Endodermal cell (in vitro differentiated cells): ENCODE measurements at regions not wholly inside any gene's neighbourhood (a gene's known extent, or its start where the extent isn't known, plus 50 kb on each side); places are given as distances from the start of the nearest gene placed in this dataset.
"Not testable (repeated sequence)": the region's sequence is repeated elsewhere in the genome, so short reads cannot be mapped to it uniquely, and the experiment has no call there.

Source experiments
- DNase-seq: peaks from one replicate; pipeline ENCODE4 v3.0.0-alpha.2; 2017
- H3K27ac ChIP-seq: 2 replicates; pipeline ENCODE4 v1.5.1; 2013; ENCODE audit warnings: mild to moderate bottlenecking, low read depth, low read length, moderate library complexity
- H3K27me3 ChIP-seq: 2 replicates; pipeline ENCODE4 v1.6.1; 2013; ENCODE audit warnings: mild to moderate bottlenecking, low read length, moderate library complexity; ENCODE audit not compliant: insufficient read depth, control insufficient read depth, poor library complexity, severe bottlenecking
- H3K36me3 ChIP-seq: 2 replicates; pipeline ENCODE4 v1.7.0; 2013; ENCODE audit warnings: mild to moderate bottlenecking, low read length, moderate library complexity; ENCODE audit not compliant: control insufficient read depth, insufficient read depth
- H3K4me1 ChIP-seq: one replicate; pipeline ENCODE4 v1.7.0; 2013; ENCODE audit warnings: low read length; ENCODE audit not compliant: control insufficient read depth, insufficient read depth
- H3K4me3 ChIP-seq: 2 replicates; pipeline ENCODE4 v1.5.1; 2013; ENCODE audit warnings: mild to moderate bottlenecking, low read length, moderate library complexity
- H3K9ac ChIP-seq: 2 replicates; pipeline ENCODE4 v1.6.1; 2013; ENCODE audit warnings: mild to moderate bottlenecking, low read length, moderate library complexity; ENCODE audit not compliant: poor library complexity, severe bottlenecking; ENCODE audit errors: extremely low read depth
- H3K9me3 ChIP-seq: 2 replicates; pipeline ENCODE4 v1.6.1; 2013; ENCODE audit warnings: mild to moderate bottlenecking, low read length, moderate library complexity; ENCODE audit not compliant: control insufficient read depth
- H3K27ac Mint-ChIP-seq: 2 replicates; pipeline ENCODE4 v1.8.0; 2020; ENCODE audit warnings: mixed read lengths
- H3K27me3 Mint-ChIP-seq: 2 replicates; pipeline ENCODE4 v1.8.0; 2021; ENCODE audit warnings: mild to moderate bottlenecking, mixed read lengths; ENCODE audit not compliant: insufficient read depth
- H3K36me3 Mint-ChIP-seq: 2 replicates; pipeline ENCODE4 v1.8.0; 2020; ENCODE audit warnings: low read depth, mixed read lengths
- H3K4me1 Mint-ChIP-seq: 2 replicates; pipeline ENCODE4 v1.8.0; 2020; ENCODE audit warnings: mixed read lengths
- H3K4me3 Mint-ChIP-seq: 2 replicates; pipeline ENCODE4 v1.8.0; 2020; ENCODE audit warnings: mild to moderate bottlenecking, moderate library complexity, mixed read lengths
- H3K9me3 Mint-ChIP-seq: 2 replicates; pipeline ENCODE4 v1.8.0; 2020; ENCODE audit warnings: mild to moderate bottlenecking, mixed read lengths
- WGBS, 2 experiments: methylation state at CpG; one replicate each; pipeline versions ENCODE4 v1.1.5 to v1.1.7; 2013; ENCODE audit warnings: missing lambda C conversion rate in 2 of 2, mixed read lengths in 1 of 2; ENCODE audit not compliant: insufficient coverage in 1 of 2, insufficient read length in 1 of 2; 5-methylcytosine and 5-hydroxymethylcytosine counted together

- H3K9me3 Mint-ChIP-seq, DNase-seq, H3K36me3 ChIP-seq, H3K4me3 Mint-ChIP-seq, H3K9me3 ChIP-seq, H3K36me3 Mint-ChIP-seq, H3K4me1 Mint-ChIP-seq, H3K27me3 ChIP-seq, H3K4me3 ChIP-seq, H3K27ac Mint-ChIP-seq, H3K27ac ChIP-seq, H3K9ac ChIP-seq, H3K27me3 Mint-ChIP-seq, H3K4me1 ChIP-seq: not testable (repeated sequence)
- 87% methylated on average over 7 of the region's 14 CpGs; no CpG with 5 or more reads in 1 of the 2 experiments for WGBS, 2 experiments
Measured at GRCh38 chr9:63346310-63347048, 1938.5 kb downstream of the FOXD4L5 start.

GRCh38 chr9:63344408-63344807, 1940.6 kb downstream of the FOXD4L5 start:
- not testable (repeated sequence) for H3K4me3 Mint-ChIP-seq, H3K27ac ChIP-seq, H3K9me3 Mint-ChIP-seq, H3K9me3 ChIP-seq, H3K27me3 Mint-ChIP-seq, H3K36me3 Mint-ChIP-seq, H3K4me1 Mint-ChIP-seq, H3K4me1 ChIP-seq, H3K4me3 ChIP-seq, DNase-seq, H3K9ac ChIP-seq, H3K27me3 ChIP-seq, H3K27ac Mint-ChIP-seq, H3K36me3 ChIP-seq
- 96% methylated on average over 3 of the region's 5 CpGs; no CpG with 5 or more reads in 1 of the 2 experiments for WGBS, 2 experiments

- not testable (repeated sequence) for H3K27ac Mint-ChIP-seq, H3K9me3 ChIP-seq, H3K36me3 ChIP-seq, H3K27me3 ChIP-seq, H3K4me1 Mint-ChIP-seq, DNase-seq, H3K4me1 ChIP-seq, H3K36me3 Mint-ChIP-seq, H3K9me3 Mint-ChIP-seq, H3K27ac ChIP-seq, H3K4me3 ChIP-seq, H3K4me3 Mint-ChIP-seq, H3K9ac ChIP-seq
- 92 to 100% methylated on average over 1 to 2 of the region's 4 CpGs for WGBS, 2 experiments
- peaks cover 12% of the 10 kb centered on the region for H3K27me3 Mint-ChIP-seq
Measured at GRCh38 chr9:63342528-63342927, 1942.5 kb downstream of the FOXD4L5 start.

- H3K9ac ChIP-seq, DNase-seq, H3K4me1 Mint-ChIP-seq, H3K4me1 ChIP-seq, H3K9me3 Mint-ChIP-seq, H3K27ac Mint-ChIP-seq, H3K36me3 Mint-ChIP-seq, H3K4me3 ChIP-seq, H3K27me3 ChIP-seq, H3K36me3 ChIP-seq, H3K4me3 Mint-ChIP-seq, H3K27me3 Mint-ChIP-seq, H3K9me3 ChIP-seq, H3K27ac ChIP-seq: not testable (repeated sequence)
- WGBS, 2 experiments: 85% methylated on average over 4 of the region's 6 CpGs; no CpG with 5 or more reads in 1 of the 2 experiments
Measured at GRCh38 chr9:63337899-63338604, 1947.0 kb downstream of the FOXD4L5 start.

GRCh38 chr9:63335286-63335685, 1949.7 kb downstream of the FOXD4L5 start:
- H3K27ac Mint-ChIP-seq, H3K9me3 Mint-ChIP-seq, H3K4me3 Mint-ChIP-seq, H3K9me3 ChIP-seq, H3K36me3 Mint-ChIP-seq, H3K27me3 Mint-ChIP-seq, H3K9ac ChIP-seq, H3K27ac ChIP-seq, H3K4me3 ChIP-seq, DNase-seq, H3K4me1 ChIP-seq, H3K4me1 Mint-ChIP-seq, H3K36me3 ChIP-seq, H3K27me3 ChIP-seq: not testable (repeated sequence)
- no CpG with 5 or more reads among the region's 3 CpGs for WGBS, 2 experiments

- WGBS, 2 experiments: 100% methylated on average over 1 of the region's 4 CpGs; no CpG with 5 or more reads in 1 of the 2 experiments
- not testable (repeated sequence) for H3K36me3 Mint-ChIP-seq, H3K9me3 Mint-ChIP-seq, H3K4me3 Mint-ChIP-seq, H3K36me3 ChIP-seq, H3K4me1 Mint-ChIP-seq, DNase-seq, H3K4me3 ChIP-seq, H3K27ac ChIP-seq, H3K4me1 ChIP-seq, H3K9ac ChIP-seq, H3K9me3 ChIP-seq, H3K27ac Mint-ChIP-seq, H3K27me3 ChIP-seq
- H3K27me3 Mint-ChIP-seq: peaks cover 15% of the 10 kb centered on the region
Measured at GRCh38 chr9:63334187-63334586, 1950.8 kb downstream of the FOXD4L5 start.

GRCh38 chr9:63333083-63333482, 1951.9 kb downstream of the FOXD4L5 start:
- not testable (repeated sequence) for H3K27ac Mint-ChIP-seq, H3K4me1 Mint-ChIP-seq, H3K4me1 ChIP-seq, H3K9me3 ChIP-seq, H3K4me3 Mint-ChIP-seq, H3K27me3 ChIP-seq, DNase-seq, H3K9me3 Mint-ChIP-seq, H3K36me3 Mint-ChIP-seq, H3K9ac ChIP-seq, H3K36me3 ChIP-seq, H3K27ac ChIP-seq, H3K4me3 ChIP-seq
- WGBS, 2 experiments: 33% methylated on average over 1 of the region's 3 CpGs; no CpG with 5 or more reads in 1 of the 2 experiments
- peaks cover 15% of the 10 kb centered on the region for H3K27me3 Mint-ChIP-seq
